Activated CD4-positive, alpha-beta T cell treated with anti-CD3 and anti-CD28 coated beads for 36 hours (primary cell): ENCODE measurements at regions not wholly inside any gene's neighbourhood (a gene's known extent, or its start where the extent isn't known, plus 50 kb on each side); places are given as distances from the start of the nearest gene placed in this dataset.

ENCODE experiments used
- ATAC-seq: fragments of 200-7000 bp; cut with Tn5 transposase; one replicate; pipeline ENCODE4 v1.10.0; 2021; ENCODE audit warnings: mild to moderate bottlenecking, moderate library complexity
- CTCF ChIA-PET: fragments of 350-600 bp; sonication (Branson Sonifier 250); formaldehyde crosslinking; loops from one replicate; lab custom pipeline; 2021; ENCODE audit warnings: antibody characterized with exemption; lab: Charles Lee
- POLR2A ChIA-PET: fragments of 350-600 bp; sonication (Branson Sonifier 250); formaldehyde crosslinking; loops from one replicate; lab custom pipeline; 2021; ENCODE audit warnings: antibody characterized with exemption, inconsistent platforms; lab: Charles Lee
- DNase-seq: peaks from one replicate; pipeline ENCODE4 v3.0.0-alpha.2; 2020
- H3K27ac Mint-ChIP-seq: one replicate; pipeline ENCODE4 v1.8.0; 2021; ENCODE audit warnings: mixed read lengths
- H3K27me3 Mint-ChIP-seq: one replicate; pipeline ENCODE4 v1.8.0; 2021; ENCODE audit warnings: mixed read lengths
- H3K36me3 Mint-ChIP-seq: one replicate; pipeline ENCODE4 v1.8.0; 2021; ENCODE audit warnings: low read depth, mixed read lengths
- H3K4me1 Mint-ChIP-seq: one replicate; pipeline ENCODE4 v1.8.0; 2021; ENCODE audit warnings: mixed read lengths
- H3K4me3 Mint-ChIP-seq: one replicate; pipeline ENCODE4 v1.8.0; 2021; ENCODE audit warnings: mild to moderate bottlenecking, moderate library complexity, mixed read lengths
- H3K9me3 Mint-ChIP-seq: one replicate; pipeline ENCODE4 v1.8.0; 2021; ENCODE audit warnings: low read depth, mixed read lengths
- intact Hi-C, 2 experiments: fragments of 100-400 bp; cut with DNase I in 1 of 2; cut with micrococcal nuclease in 1 of 2; formaldehyde crosslinking; loops; one replicate each; pipeline versions ENCODE4 v1.14.2 to v1.15.1; 2022 to 2024; cut with DNase I, micrococcal nuclease

DNA sequence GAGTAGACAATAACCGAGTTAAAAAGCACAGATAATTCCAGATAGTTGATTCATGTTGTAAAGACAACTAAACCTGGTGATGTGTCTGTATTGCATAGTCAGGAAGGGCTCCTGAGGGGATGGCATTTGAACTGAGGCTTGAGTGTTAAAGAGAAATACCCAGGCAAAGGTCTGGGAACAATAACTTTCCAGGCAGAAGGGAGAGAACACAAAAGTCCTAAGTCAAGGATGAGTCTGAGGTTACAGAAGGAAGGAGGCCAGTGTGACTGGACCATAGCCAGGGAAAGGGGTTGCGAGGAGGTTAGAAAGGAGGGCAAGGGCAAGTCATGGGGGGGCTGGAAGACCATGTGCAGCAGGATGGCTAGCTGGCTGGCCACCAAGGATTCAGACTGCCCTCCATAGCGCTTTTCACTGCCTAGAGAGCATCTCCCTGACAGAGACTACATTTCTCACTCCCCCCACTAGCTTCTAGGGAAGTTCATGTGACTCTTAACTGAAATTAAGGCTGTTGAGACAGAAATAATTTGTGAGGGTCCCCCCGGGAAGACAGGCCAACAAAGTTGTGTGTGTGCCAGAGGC, 135.5 kb upstream of the CREB1 start:
- Mint-ChIP-seq H3K27ac (peak overlapping the region; percentile 77), H3K27me3 (no peaks in the 10 kb centered on the region), H3K9me3 (peaks cover 5% of the 10 kb centered on the region), H3K4me1 (peaks cover 14% of the 10 kb centered on the region), H3K4me3 (no peak overlapping the region), H3K36me3 (peaks cover 5% of the 10 kb centered on the region)
- POLR2A ChIA-PET: interaction anchor here (0.6 to 0.7 kb wide), 2 partner anchors 29 to 516 kb away, joined by 4 to 7 read pairs; no protein-coding TSS in a partner anchor
- DNase-seq (no peak), ATAC-seq (peak; percentile 10)
- CTCF ChIA-PET: interaction anchor here (0.6 kb wide), 1 partner anchor 209 kb away, joined by 4 read pairs; no protein-coding TSS in a partner anchor
- intact Hi-C loops: loop anchor here in 1 of 2 experiments (2.0 kb wide), 1 partner anchor 63 kb away; no protein-coding TSS in a partner anchor

DNA sequence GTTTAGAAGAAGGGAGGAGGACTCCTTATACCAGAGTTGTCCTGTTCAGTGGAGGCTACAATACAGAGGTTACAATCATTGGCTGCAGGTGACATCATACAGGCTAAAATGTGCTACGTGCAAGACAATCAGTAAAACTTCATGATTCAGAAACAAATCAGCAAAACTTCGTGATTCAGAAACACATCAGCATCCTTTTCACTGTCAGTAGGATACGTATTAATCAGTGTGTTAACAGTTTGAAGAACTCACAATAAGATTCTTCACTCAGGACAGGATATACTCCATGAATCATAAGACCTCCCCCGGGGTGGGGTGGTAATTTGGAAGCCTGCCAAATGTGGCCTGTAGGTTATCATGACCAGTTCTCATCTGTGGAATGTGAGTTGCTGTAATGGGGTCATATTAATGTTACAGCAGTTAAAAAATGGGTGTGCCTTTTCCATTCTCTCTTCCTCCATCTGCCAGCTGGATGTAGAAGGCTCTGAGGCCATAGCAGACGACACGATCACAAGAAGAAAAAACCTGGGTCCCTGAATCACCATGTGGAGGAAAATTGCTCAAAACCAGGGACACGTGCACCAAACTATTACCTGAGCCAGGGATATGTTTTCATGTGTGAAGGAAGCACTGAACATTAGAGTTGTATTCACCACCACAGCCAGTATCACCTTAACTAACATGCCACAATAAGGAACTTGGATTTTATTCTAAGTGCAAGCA, 134.8 kb upstream of the CREB1 start:
- Mint-ChIP-seq H3K4me1 (peaks cover 14% of the 10 kb centered on the region), H3K27ac (peak overlapping the region; percentile 77), H3K36me3 (peaks cover 5% of the 10 kb centered on the region), H3K27me3 (no peaks in the 10 kb centered on the region), H3K4me3 (no peak overlapping the region), H3K9me3 (peaks cover 5% of the 10 kb centered on the region)
- intact Hi-C loops: loop anchor here in 1 of 2 experiments (1.0 to 2.0 kb wide), 2 partner anchors 64 to 154 kb away; no protein-coding TSS in a partner anchor
- CTCF ChIA-PET: interaction anchor here (0.8 kb wide), 1 partner anchor 147 kb away, joined by 4 read pairs; no protein-coding TSS in a partner anchor
- POLR2A ChIA-PET: interaction anchor here (0.7 kb wide), 1 partner anchor 29 kb away, joined by 4 read pairs; no protein-coding TSS in a partner anchor
- peak; percentile 98 for ATAC-seq
- peak; percentile 81 for DNase-seq

DNA sequence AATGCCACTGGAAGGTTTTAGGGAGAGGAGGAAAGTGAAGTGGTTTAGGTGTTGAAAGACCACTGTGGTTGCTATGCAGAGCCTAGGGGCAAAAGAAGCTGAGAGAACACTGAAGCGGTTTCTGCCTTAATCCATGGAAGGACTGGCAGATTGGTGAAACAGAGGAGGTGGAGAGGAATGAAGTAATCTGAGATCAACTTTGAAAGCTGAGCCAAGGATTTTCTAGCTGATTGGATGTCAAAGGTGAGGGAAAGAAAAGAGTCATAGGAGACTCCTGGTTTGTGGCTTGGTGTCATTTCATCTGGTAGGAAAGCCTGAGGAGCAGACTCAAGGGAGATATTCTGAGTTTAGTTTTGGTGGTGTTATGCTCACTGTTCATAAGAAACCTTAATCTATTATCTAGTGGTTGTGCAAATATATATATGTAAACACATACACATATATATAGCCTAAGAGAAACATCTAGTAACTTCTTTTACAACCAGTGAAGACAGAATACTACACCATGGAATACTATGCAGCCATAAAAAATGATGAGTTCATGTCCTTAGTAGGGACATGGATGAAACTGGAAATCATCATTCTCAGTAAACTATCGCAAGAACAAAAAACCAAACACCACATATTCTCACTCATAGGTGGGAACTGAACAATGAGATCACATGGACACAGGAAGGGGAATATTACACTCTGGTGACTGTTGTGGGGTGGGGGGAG, 134.1 kb upstream of the CREB1 start:
- CTCF ChIA-PET: interaction anchor here (0.8 to 1.3 kb wide), 3 partner anchors 77 to 148 kb away, joined by 3 to 4 read pairs (median 3); no protein-coding TSS in a partner anchor
- H3K9me3 Mint-ChIP-seq: peaks cover 5% of the 10 kb centered on the region
- POLR2A ChIA-PET: no interaction called here

DNA sequence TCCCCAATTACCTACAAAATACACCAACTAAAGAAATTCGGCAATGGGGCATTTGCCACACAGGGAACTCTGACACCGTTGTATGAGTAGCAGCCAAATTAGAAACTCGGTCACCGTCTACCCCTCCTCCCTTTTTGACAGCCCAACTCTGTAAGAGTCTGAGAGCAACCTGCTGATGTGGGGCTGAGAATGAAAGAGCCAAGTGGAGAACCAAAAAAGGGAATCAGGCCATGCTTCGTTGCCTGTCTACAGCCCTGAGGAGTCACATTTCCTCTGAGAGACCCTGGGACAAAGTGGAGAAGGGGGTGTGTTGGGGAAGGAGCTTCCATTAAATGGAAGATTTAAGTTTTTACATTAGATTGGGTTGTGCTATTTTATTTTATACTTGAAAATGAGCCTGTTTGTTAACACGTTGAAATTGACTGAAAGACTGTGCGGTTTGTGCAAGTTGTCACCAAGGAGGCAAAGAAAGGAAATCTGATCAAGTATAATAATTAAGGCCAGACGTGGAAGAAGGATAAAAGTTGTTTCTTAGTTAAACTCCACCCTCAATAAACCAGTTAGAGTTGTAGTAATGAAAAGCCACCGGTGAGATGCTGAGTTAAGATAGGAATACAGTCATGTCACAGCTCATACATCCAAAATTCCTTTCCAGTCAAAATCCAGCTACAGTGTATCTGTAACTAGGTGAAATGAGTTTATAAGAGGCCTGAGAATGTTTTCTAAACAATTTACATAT, 131.7 kb upstream of the CREB1 start:
- no peak for ATAC-seq
- no peak for DNase-seq
- peaks cover 5% of the 10 kb centered on the region for H3K9me3 Mint-ChIP-seq
- ChIA-PET CTCF (no interaction called here), POLR2A (no interaction called here)
- no peaks in the 10 kb centered on the region for H3K27me3 Mint-ChIP-seq
- intact Hi-C loops: no loop called here
- H3K4me1 Mint-ChIP-seq: peaks cover 14% of the 10 kb centered on the region
- H3K27ac Mint-ChIP-seq: no peak overlapping the region
- H3K4me3 Mint-ChIP-seq: no peak overlapping the region
- H3K36me3 Mint-ChIP-seq: peaks cover 5% of the 10 kb centered on the region

More for the DNA sequence above, 134.1 kb upstream of the CREB1 start:
- no peak overlapping the region for H3K4me3 Mint-ChIP-seq
- no peak for ATAC-seq
- H3K36me3 Mint-ChIP-seq: peaks cover 5% of the 10 kb centered on the region
- H3K27me3 Mint-ChIP-seq: no peaks in the 10 kb centered on the region
- DNase-seq: no peak
- intact Hi-C loops: loop anchor here in 1 of 2 experiments (1.0 to 2.0 kb wide), 2 partner anchors 65 to 154 kb away; no protein-coding TSS in a partner anchor
- peak overlapping the region; percentile 73 for H3K27ac Mint-ChIP-seq
- peaks cover 14% of the 10 kb centered on the region for H3K4me1 Mint-ChIP-seq

DNA sequence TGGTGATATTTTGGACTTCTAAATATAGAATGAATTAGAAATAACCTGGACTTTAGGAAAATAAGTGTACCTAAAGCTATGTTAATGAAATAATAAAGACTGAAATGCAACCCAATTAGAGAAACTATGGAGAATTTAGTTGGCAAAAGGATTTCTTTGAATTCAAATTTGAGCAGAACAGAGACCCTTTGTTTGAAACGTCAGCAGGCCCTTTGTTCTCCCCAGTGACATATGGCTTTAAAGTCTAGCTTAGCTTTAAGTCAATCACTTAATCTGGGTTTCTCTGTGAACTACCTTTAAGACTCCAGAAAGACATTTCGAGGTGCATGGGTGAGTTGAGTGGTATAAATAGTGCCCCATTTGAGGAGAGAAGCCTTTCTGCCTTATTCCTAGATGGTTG, 130.5 kb upstream of the CREB1 start:
- no peak for DNase-seq
- Mint-ChIP-seq H3K27ac (no peak overlapping the region), H3K27me3 (no peaks in the 10 kb centered on the region), H3K4me3 (no peak overlapping the region), H3K9me3 (peaks cover 5% of the 10 kb centered on the region), H3K36me3 (peaks cover 5% of the 10 kb centered on the region), H3K4me1 (peaks cover 11% of the 10 kb centered on the region)
- no peak for ATAC-seq
- POLR2A ChIA-PET: interaction anchor here (0.6 kb wide), 1 partner anchor 74 kb away, joined by 4 read pairs; no protein-coding TSS in a partner anchor
- CTCF ChIA-PET: interaction anchor here (0.7 kb wide), 1 partner anchor 12 kb away, joined by 3 read pairs; no protein-coding TSS in a partner anchor
- intact Hi-C loops: no loop called here

DNA sequence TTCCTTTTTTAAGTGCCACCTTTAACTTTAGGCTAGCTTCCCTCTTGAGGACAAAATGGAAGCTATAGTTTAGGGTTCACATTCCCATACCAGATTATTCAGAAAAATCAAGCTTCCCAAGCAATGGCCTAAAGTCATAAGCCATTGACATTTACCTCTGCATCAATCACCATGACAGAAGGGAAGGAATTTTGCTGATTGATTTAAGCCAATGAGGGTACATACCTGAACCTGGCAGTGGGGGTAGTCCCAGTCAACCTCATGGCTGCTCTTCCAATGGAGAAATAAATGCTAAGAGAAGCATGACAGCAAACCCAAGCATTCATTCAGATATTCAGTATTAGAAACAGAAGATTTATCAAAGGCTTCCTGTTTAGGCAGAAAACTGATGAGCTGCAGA, 128.4 kb upstream of the CREB1 start:
- Mint-ChIP-seq H3K4me3 (no peak overlapping the region), H3K4me1 (no peaks in the 10 kb centered on the region), H3K27ac (no peak overlapping the region), H3K9me3 (no peaks in the 10 kb centered on the region), H3K36me3 (no peaks in the 10 kb centered on the region), H3K27me3 (no peaks in the 10 kb centered on the region)
- DNase-seq (no peak), ATAC-seq (no peak)
- POLR2A ChIA-PET: no interaction called here
- intact Hi-C loops: no loop called here
- CTCF ChIA-PET: no interaction called here

DNA sequence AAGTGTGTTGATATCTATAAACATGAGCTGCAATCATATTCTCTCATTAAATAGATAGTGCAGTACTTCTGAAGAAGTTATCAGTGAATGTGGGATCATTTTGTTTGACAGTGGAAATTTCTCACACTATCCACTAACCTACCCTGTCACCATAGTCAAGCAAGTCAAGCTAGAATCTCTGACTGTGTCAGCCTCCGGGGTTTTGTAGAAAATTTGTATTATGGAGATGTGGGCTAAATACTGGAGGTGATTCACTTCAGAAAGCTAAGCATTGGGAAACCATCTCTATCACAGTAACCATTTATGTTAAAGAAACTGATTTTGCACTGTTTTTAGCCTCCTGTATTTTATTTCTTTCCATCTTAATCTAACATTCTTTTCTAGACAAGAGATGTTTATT, 126.6 kb upstream of the CREB1 start:
- Mint-ChIP-seq H3K4me1 (no peaks in the 10 kb centered on the region), H3K27ac (no peak overlapping the region), H3K36me3 (no peaks in the 10 kb centered on the region), H3K4me3 (no peak overlapping the region), H3K27me3 (no peaks in the 10 kb centered on the region), H3K9me3 (no peaks in the 10 kb centered on the region)
- intact Hi-C loops: no loop called here
- DNase-seq: no peak
- ChIA-PET CTCF (no interaction called here), POLR2A (no interaction called here)
- no peak for ATAC-seq

DNA sequence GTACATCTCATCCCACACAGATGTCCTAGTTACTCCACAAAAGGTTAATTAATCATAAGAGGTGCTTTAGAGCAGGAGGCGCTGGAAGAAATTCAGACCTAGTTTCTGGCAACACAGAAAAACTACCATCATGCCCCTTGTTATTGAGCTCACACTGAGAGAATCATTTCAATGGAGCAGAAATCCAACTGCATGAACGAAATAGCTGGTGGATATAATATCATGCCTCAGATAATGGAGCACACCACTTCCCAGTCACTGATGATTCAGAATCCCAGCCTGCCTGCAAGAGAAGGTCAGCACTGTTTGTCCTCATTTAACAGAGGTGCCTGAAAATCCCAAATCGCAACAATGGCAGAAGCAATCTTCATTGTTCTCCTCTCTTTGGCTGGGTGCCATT, 125.8 kb upstream of the CREB1 start:
- DNase-seq (no peak), ATAC-seq (no peak)
- no peaks in the 10 kb centered on the region for H3K27me3 Mint-ChIP-seq
- intact Hi-C loops: no loop called here
- CTCF ChIA-PET: no interaction called here
- H3K36me3 Mint-ChIP-seq: no peaks in the 10 kb centered on the region
- POLR2A ChIA-PET: no interaction called here
- H3K4me1 Mint-ChIP-seq: no peaks in the 10 kb centered on the region
- H3K9me3 Mint-ChIP-seq: no peaks in the 10 kb centered on the region
- H3K27ac Mint-ChIP-seq: no peak overlapping the region
- H3K4me3 Mint-ChIP-seq: no peak overlapping the region

DNA sequence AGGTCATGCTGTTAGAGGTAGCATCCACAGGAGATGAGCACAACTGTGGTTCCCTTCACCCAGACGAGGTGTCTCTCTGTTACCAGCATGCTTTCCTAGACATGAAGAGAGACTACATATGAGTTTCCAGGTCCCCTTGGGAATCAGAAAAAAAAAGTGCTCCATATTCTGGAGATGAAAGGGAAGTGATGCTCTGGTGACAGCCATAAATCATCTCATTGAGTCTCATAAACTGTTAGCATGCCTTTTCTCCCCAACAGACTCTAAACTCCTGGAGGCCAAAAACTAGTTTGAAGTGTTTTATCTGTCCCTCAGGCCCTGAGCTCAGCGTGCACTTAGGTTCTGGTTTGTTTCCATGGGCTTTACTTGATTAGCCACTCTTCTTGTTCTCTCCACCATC, 124.6 kb upstream of the CREB1 start:
- no peaks in the 10 kb centered on the region for H3K9me3 Mint-ChIP-seq
- no peak overlapping the region for H3K27ac Mint-ChIP-seq
- H3K27me3 Mint-ChIP-seq: no peaks in the 10 kb centered on the region
- intact Hi-C loops: no loop called here
- ChIA-PET POLR2A (no interaction called here), CTCF (interaction anchor here (1.2 kb wide), 1 partner anchor 13 kb away, joined by 4 read pairs; no protein-coding TSS in a partner anchor)
- DNase-seq (no peak), ATAC-seq (no peak)
- H3K4me1 Mint-ChIP-seq: no peaks in the 10 kb centered on the region
- no peak overlapping the region for H3K4me3 Mint-ChIP-seq
- no peaks in the 10 kb centered on the region for H3K36me3 Mint-ChIP-seq

DNA sequence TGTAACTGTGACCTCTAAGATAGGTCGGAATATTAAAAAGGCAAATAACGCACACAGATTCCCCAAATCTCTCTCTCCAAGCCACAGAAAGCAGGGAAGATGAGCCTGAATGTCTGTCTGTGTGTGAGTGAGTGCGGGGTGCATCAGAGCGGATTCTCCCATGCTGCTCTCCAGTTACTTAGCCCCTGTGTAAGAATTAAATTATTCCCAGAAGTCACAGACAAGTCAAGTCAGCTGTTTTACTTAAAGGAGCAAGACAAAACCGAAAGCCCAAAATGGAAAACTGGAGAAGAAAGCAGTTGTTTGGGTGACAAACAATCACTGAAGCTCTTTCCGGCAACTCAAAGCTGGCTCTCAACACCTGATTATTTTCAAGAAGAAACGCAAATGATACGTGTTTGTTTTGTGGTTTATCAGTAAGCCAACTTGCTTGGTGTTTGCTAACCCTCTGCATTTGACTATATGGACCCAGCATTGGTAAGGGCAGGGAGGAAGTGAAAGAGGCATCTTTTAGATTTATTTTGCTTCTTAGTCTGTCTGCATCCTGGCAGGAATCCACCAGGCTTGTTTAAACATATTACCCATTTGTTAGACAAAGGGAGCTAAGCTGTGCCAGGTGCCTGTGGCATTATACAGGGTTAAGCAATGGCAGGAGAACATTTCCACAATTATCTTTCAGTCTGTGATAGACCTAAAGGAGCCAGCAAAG, 121.5 kb upstream of the CREB1 start:
- no peaks in the 10 kb centered on the region for H3K4me1 Mint-ChIP-seq
- H3K27ac Mint-ChIP-seq: no peak overlapping the region
- H3K4me3 Mint-ChIP-seq: no peak overlapping the region
- no peak for ATAC-seq
- no peak for DNase-seq
- no peaks in the 10 kb centered on the region for H3K27me3 Mint-ChIP-seq
- intact Hi-C loops: no loop called here
- POLR2A ChIA-PET: no interaction called here
- no peaks in the 10 kb centered on the region for H3K36me3 Mint-ChIP-seq
- CTCF ChIA-PET: interaction anchor here (1.3 kb wide), 1 partner anchor 68 kb away, joined by 4 read pairs; no protein-coding TSS in a partner anchor
- H3K9me3 Mint-ChIP-seq: no peaks in the 10 kb centered on the region
